ENCODE measurements at regions not wholly inside any gene's neighbourhood (a gene's known extent, or its start where the extent isn't known, plus 50 kb on each side); places are given as distances from the start of the nearest gene placed in this dataset.

GRCh38 chr13:107370015-107370785 lies 802.3 kb upstream of the ARGLU1 start:
- TF ChIP-seq POLR2A (IDR thresholded peaks at IDR 0.05; ENCODE audit: low read depth), result no peak
- TF ChIP-seq EP300 (IDR thresholded peaks at IDR 0.05), result no peak
- TF ChIP-seq CTCF (IDR thresholded peaks at IDR 0.05), result no peak
